Panc1 (cell line): ENCODE measurements at regions not wholly inside any gene's neighbourhood (a gene's known extent, or its start where the extent isn't known, plus 50 kb on each side); places are given as distances from the start of the nearest gene placed in this dataset.

Experiments used
- POLR2AphosphoS5 ChIP-seq: IDR thresholded peaks from 2 replicates; pipeline ENCODE4 v1.6.1; 2012; ENCODE audit warnings: mild to moderate bottlenecking, low read depth, low read length, moderate library complexity
- REST ChIP-seq, 2 experiments: IDR thresholded peaks; 2 replicates each; pipeline ENCODE4 v1.6.1; 2011 to 2012; ENCODE audit warnings: low read depth in 2 of 2, control low read depth in 1 of 2, low read length in 1 of 2, mild to moderate bottlenecking in 1 of 2, moderate library complexity in 1 of 2; ENCODE audit not compliant: insufficient read depth in 1 of 2
- SIN3A ChIP-seq: IDR thresholded peaks from 2 replicates; pipeline ENCODE4 v1.6.1; 2012; ENCODE audit warnings: low read depth, mild to moderate bottlenecking, low read length, moderate library complexity, borderline replicate concordance; ENCODE audit not compliant: insufficient read depth
- TCF7L2 ChIP-seq: IDR thresholded peaks from 2 replicates; pipeline ENCODE4 v1.6.1; 2011; ENCODE audit warnings: mild to moderate bottlenecking, low read depth, low read length, inconsistent platforms
- TF ChIP-seq, protein P1 (sequence below): fragments of 450-650 bp; IDR thresholded peaks from 2 replicates; pipeline ENCODE4 v1.5.1; 2017; ENCODE audit warnings: mild to moderate bottlenecking

DNA sequence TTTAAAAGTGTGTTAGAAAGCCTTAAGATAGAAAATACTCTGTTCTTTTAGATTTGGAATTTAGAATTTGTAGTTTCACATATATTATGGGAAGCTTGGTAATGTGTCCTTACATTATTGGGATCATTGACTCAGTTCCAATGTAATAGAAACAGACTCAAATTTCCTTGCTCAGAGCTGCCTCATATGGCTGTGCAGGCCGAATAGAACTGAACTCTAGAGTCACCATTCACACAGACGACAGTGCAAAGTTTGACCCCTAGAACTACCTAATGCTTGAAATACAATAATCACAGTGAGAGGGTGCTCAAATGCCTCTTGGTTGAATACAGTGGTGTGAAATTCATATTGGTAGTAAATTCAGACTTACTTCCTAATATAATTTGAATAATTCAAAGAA lies 482.7 kb upstream of the CITED2 start:
- TF ChIP-seq POLR2AphosphoS5 (no peak), TCF7L2 (no peak), REST (IDR thresholded peaks at IDR 0.05; ENCODE audit: insufficient read depth in 1 of 2, low read depth in 2 of 2, low read length in 1 of 2) (no peak), SIN3A (no peak)
- TF ChIP-seq, protein P1, sequence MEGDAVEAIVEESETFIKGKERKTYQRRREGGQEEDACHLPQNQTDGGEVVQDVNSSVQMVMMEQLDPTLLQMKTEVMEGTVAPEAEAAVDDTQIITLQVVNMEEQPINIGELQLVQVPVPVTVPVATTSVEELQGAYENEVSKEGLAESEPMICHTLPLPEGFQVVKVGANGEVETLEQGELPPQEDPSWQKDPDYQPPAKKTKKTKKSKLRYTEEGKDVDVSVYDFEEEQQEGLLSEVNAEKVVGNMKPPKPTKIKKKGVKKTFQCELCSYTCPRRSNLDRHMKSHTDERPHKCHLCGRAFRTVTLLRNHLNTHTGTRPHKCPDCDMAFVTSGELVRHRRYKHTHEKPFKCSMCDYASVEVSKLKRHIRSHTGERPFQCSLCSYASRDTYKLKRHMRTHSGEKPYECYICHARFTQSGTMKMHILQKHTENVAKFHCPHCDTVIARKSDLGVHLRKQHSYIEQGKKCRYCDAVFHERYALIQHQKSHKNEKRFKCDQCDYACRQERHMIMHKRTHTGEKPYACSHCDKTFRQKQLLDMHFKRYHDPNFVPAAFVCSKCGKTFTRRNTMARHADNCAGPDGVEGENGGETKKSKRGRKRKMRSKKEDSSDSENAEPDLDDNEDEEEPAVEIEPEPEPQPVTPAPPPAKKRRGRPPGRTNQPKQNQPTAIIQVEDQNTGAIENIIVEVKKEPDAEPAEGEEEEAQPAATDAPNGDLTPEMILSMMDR = no peak
